LNCAP (cell line): ENCODE measurements at regions not wholly inside any gene's neighbourhood (a gene's known extent, or its start where the extent isn't known, plus 50 kb on each side); places are given as distances from the start of the nearest gene placed in this dataset.

Experiments used
- CTCF ChIP-seq: fragments of 450-650 bp; IDR thresholded peaks from 2 replicates; pipeline ENCODE4 v1.5.1; 2017; ENCODE audit warnings: mild to moderate bottlenecking

- TF ChIP-seq CTCF: no peak
These were observed 263.1 kb upstream of the CHAC2 start for GRCh38 chr2:53504507-53504906.

- no peak for TF ChIP-seq CTCF
These were observed 267.4 kb upstream of the CHAC2 start for GRCh38 chr2:53500181-53500580.

- TF ChIP-seq CTCF: no peak
These were observed 269.4 kb upstream of the CHAC2 start for GRCh38 chr2:53498210-53498609.

- TF ChIP-seq CTCF: no peak
These were observed 270.6 kb upstream of the CHAC2 start for GRCh38 chr2:53497020-53497419.

GRCh38 chr2:53493210-53493609 is 274.4 kb upstream of the CHAC2 start:
- TF ChIP-seq CTCF: no peak

- TF ChIP-seq CTCF: no peak
These were observed 276.9 kb upstream of the CHAC2 start for GRCh38 chr2:53490659-53491058.

GRCh38 chr2:53485021-53485728 is 282.4 kb upstream of the CHAC2 start:
- no peak for TF ChIP-seq CTCF

GRCh38 chr2:53484531-53484930 is 283.1 kb upstream of the CHAC2 start:
- TF ChIP-seq CTCF: no peak
